Tibial nerve (tissue), 4 donors: ENCODE measurements at regions not wholly inside any gene's neighbourhood (a gene's known extent, or its start where the extent isn't known, plus 50 kb on each side); places are given as distances from the start of the nearest gene placed in this dataset.

Source experiments
- EP300 ChIP-seq, 2 donors: sonication (generic); formaldehyde crosslinking; IDR thresholded peaks; one replicate each; pipeline ENCODE4 v1.6.1; 2017; ENCODE audit warnings: antibody characterized with exemption in 2 of 2, mild to moderate bottlenecking in 1 of 2
- POLR2A ChIP-seq, 2 donors: fragments of 450-650 bp; IDR thresholded peaks; one replicate each; pipeline ENCODE4 v1.6.1; 2017; ENCODE audit warnings: antibody characterized with exemption in 2 of 2, mild to moderate bottlenecking in 2 of 2, moderate library complexity in 2 of 2
- TF ChIP-seq, protein P1 (sequence below), 5 experiments: fragments of 200-600 bp in 3 of 5; fragments of 450-650 bp in 2 of 5; sonication (generic) in 3 of 5; IDR thresholded peaks; one replicate each; pipeline ENCODE4 v1.5.1; 2016 to 2019; ENCODE audit warnings: antibody characterized with exemption in 5 of 5, mild to moderate bottlenecking in 3 of 5, moderate library complexity in 2 of 5

DNA sequence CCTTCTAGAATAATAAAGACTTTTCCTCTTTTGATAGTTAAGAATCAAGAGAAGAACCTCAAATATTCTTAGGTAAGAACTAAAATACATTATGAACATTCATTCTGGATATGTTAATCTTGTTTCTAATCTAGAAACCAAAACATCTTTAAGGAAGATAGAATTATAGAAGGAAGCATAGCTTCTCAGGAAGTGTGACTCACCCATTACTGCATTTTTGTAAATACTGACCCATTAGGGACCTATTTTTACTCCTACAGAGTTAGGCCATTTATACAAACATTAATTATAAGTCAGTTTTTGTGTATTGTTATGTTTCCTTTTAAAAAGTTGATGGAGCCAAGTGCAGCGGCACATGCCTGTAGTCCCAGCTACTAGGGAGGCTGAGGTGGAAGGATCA is 147.1 kb downstream of the NUFIP1 start:
- TF ChIP-seq, protein P1, sequence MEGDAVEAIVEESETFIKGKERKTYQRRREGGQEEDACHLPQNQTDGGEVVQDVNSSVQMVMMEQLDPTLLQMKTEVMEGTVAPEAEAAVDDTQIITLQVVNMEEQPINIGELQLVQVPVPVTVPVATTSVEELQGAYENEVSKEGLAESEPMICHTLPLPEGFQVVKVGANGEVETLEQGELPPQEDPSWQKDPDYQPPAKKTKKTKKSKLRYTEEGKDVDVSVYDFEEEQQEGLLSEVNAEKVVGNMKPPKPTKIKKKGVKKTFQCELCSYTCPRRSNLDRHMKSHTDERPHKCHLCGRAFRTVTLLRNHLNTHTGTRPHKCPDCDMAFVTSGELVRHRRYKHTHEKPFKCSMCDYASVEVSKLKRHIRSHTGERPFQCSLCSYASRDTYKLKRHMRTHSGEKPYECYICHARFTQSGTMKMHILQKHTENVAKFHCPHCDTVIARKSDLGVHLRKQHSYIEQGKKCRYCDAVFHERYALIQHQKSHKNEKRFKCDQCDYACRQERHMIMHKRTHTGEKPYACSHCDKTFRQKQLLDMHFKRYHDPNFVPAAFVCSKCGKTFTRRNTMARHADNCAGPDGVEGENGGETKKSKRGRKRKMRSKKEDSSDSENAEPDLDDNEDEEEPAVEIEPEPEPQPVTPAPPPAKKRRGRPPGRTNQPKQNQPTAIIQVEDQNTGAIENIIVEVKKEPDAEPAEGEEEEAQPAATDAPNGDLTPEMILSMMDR (IDR thresholded peaks at IDR 0.05), result no peak
- TF ChIP-seq EP300 (IDR thresholded peaks at IDR 0.05), result no peak
- TF ChIP-seq POLR2A (IDR thresholded peaks at IDR 0.05), result no peak
